ENCODE measurements at regions not wholly inside any gene's neighbourhood (a gene's known extent, or its start where the extent isn't known, plus 50 kb on each side); places are given as distances from the start of the nearest gene placed in this dataset.

- no peak for TF ChIP-seq CTCF (IDR thresholded peaks at IDR 0.05)
- TF ChIP-seq POLR2A (IDR thresholded peaks at IDR 0.05), result no peak
These were observed 1667.0 kb downstream of the DPP10 start for GRCh38 chr2:116109471-116109870.

Data from body of pancreas (tissue), 4 donors.